HG03439 (cell line): ENCODE measurements at regions not wholly inside any gene's neighbourhood (a gene's known extent, or its start where the extent isn't known, plus 50 kb on each side); places are given as distances from the start of the nearest gene placed in this dataset.
A peak's percentile ranks its signal among the peaks of the same experiment; 100 is the strongest.
"Not testable (repeated sequence)": the region's sequence is repeated elsewhere in the genome, so short reads cannot be mapped to it uniquely, and the experiment has no call there.

Source experiments
- ATAC-seq: cut with Tn5 transposase; IDR thresholded peaks from one replicate; pipeline ENCODE4 v1.9.1; 2021; ENCODE audit warnings: mild to moderate bottlenecking, moderate library complexity; ENCODE audit not compliant: unreplicated experiment

GRCh38 chr14:40760704-40761103, 846.0 kb upstream of the LRFN5 start:
- no peak for ATAC-seq

GRCh38 chr14:40758076-40758475, 848.6 kb upstream of the LRFN5 start:
- ATAC-seq, result no peak

GRCh38 chr14:40757376-40757950, 849.2 kb upstream of the LRFN5 start:
- ATAC-seq, result no peak

- no peak for ATAC-seq
Measured at GRCh38 chr14:40733206-40733605, 873.5 kb upstream of the LRFN5 start.

GRCh38 chr14:40727107-40727506, 879.6 kb upstream of the LRFN5 start:
- ATAC-seq, result no peak

GRCh38 chr14:40713387-40713786, 893.3 kb upstream of the LRFN5 start:
- ATAC-seq, result no peak

- ATAC-seq, result no peak
Measured at GRCh38 chr14:40697231-40697630, 909.4 kb upstream of the LRFN5 start.

GRCh38 chr14:40694023-40694422, 912.7 kb upstream of the LRFN5 start:
- ATAC-seq, result no peak

- no peak for ATAC-seq
Measured at GRCh38 chr14:40691066-40691465, 915.6 kb upstream of the LRFN5 start.

GRCh38 chr14:40685764-40686163, 920.9 kb upstream of the LRFN5 start:
- no peak for ATAC-seq

GRCh38 chr14:40684328-40684727, 922.3 kb upstream of the LRFN5 start:
- no peak for ATAC-seq

- ATAC-seq, result no peak
Measured at GRCh38 chr14:40682131-40682913, 924.4 kb upstream of the LRFN5 start.

- no peak for ATAC-seq
Measured at GRCh38 chr14:40679256-40679655, 927.4 kb upstream of the LRFN5 start.

- ATAC-seq, result not testable (repeated sequence)
Measured at GRCh38 chr14:40677206-40677605, 929.5 kb upstream of the LRFN5 start.

- no peak for ATAC-seq
Measured at GRCh38 chr14:40674502-40674901, 932.2 kb upstream of the LRFN5 start.

GRCh38 chr14:40656311-40656710, 950.4 kb upstream of the LRFN5 start:
- ATAC-seq, result no peak

GRCh38 chr14:40652089-40652691, 954.5 kb upstream of the LRFN5 start:
- no peak for ATAC-seq

- no peak for ATAC-seq
Measured at GRCh38 chr14:40630471-40630870, 976.2 kb upstream of the LRFN5 start.

GRCh38 chr14:40629551-40630137, 977.0 kb upstream of the LRFN5 start:
- peak; percentile 57 for ATAC-seq

- peak; percentile 56 for ATAC-seq
Measured at GRCh38 chr14:40629144-40629543, 977.5 kb upstream of the LRFN5 start.

- no peak for ATAC-seq
Measured at GRCh38 chr14:40623643-40624042, 983.0 kb upstream of the LRFN5 start.
